Peyer's patch (tissue), 4 donors: ENCODE measurements at regions not wholly inside any gene's neighbourhood (a gene's known extent, or its start where the extent isn't known, plus 50 kb on each side); places are given as distances from the start of the nearest gene placed in this dataset.

Source experiments
- CTCF ChIP-seq, 6 experiments: fragments of 450-650 bp in 4 of 6; fragments of 200-600 bp in 2 of 6; sonication (generic) in 1 of 6; IDR thresholded peaks; one replicate each; pipeline ENCODE4 v1.5.1; 2017 to 2019; ENCODE audit warnings: antibody characterized with exemption in 6 of 6, mild to moderate bottlenecking in 3 of 6, moderate library complexity in 1 of 6
- POLR2A ChIP-seq, 2 donors: fragments of 450-650 bp; IDR thresholded peaks; one replicate each; pipeline ENCODE4 v1.5.1; 2017; ENCODE audit warnings: antibody characterized with exemption in 2 of 2, mild to moderate bottlenecking in 2 of 2, moderate library complexity in 2 of 2

GRCh38 chr21:31520561-31521098 lies 138.9 kb upstream of the SOD1 start:
- TF ChIP-seq CTCF (IDR thresholded peaks at IDR 0.05) (no peak), POLR2A (IDR thresholded peaks at IDR 0.05) (no peak)
